Thoracic aorta (tissue), 2 donors: ENCODE measurements at regions not wholly inside any gene's neighbourhood (a gene's known extent, or its start where the extent isn't known, plus 50 kb on each side); places are given as distances from the start of the nearest gene placed in this dataset.

Source experiments
- ATAC-seq: fragments of 150-250 bp; one replicate; pipeline ENCODE4 v1.8.0; 2017; ENCODE audit warnings: low read depth; ENCODE audit not compliant: insufficient number of reproducible peaks, low FRiP score
- DNase-seq: peaks from one replicate; pipeline ENCODE4 v3.0.0-alpha.2; 2020; ENCODE audit warnings: low spot score
- H3K27ac ChIP-seq, 2 donors: fragments of 200-600 bp; sonication (generic); 1 replicate in 1 of 2; 2 replicates in 1 of 2; pipeline ENCODE4 v1.5.1; 2016; ENCODE audit warnings: mild to moderate bottlenecking in 2 of 2, moderate library complexity in 2 of 2
- H3K27me3 ChIP-seq: fragments of 200-600 bp; sonication (generic); replicated peaks from 2 replicates; pipeline ENCODE4 v1.6.0; 2016; ENCODE audit warnings: mild to moderate bottlenecking; ENCODE audit not compliant: insufficient read depth
- H3K36me3 ChIP-seq: fragments of 200-600 bp; sonication (generic); one replicate; pipeline ENCODE4 v1.5.1; 2016
- H3K4me1 ChIP-seq, 2 donors: fragments of 200-600 bp; sonication (generic); 1 replicate in 1 of 2; 2 replicates in 1 of 2; pipeline versions ENCODE4 v1.5.1 to v1.6.0; 2016; ENCODE audit warnings: low read depth in 2 of 2, mild to moderate bottlenecking in 1 of 2; ENCODE audit not compliant: control insufficient read depth in 1 of 2
- H3K4me3 ChIP-seq: fragments of 200-600 bp; sonication (generic); 2 replicates; pipeline ENCODE4 v1.5.1; 2016; ENCODE audit warnings: mild to moderate bottlenecking
- H3K9me3 ChIP-seq: fragments of 200-600 bp; sonication (generic); 2 replicates; pipeline ENCODE4 v1.5.1; 2016
- TF ChIP-seq, protein P1 (sequence below): fragments of 200-600 bp; sonication (generic); IDR thresholded peaks from one replicate; pipeline ENCODE4 v1.5.1; 2019; ENCODE audit warnings: antibody characterized with exemption

DNA sequence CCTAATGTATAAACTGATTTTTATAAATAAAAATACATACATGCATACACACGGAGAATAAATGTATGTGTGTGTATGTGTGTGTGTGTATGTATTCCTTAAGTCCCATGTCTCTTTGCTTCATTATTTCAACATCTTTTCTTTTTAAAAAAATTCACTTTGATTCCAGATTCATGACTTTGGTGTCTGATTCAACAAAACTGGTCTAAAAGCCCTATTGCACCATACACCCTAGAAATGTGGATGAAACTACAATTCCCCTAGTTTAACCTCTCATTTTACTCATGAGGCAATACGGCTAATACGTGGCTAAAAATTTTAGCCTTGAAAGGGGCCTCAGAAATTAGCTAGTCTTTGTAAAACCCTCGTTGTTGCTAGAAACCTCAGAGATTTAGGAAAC, 228.1 kb downstream of the ADAMTS9 start:
- ATAC-seq (no peak), DNase-seq (no peak)
- TF ChIP-seq, protein P1, sequence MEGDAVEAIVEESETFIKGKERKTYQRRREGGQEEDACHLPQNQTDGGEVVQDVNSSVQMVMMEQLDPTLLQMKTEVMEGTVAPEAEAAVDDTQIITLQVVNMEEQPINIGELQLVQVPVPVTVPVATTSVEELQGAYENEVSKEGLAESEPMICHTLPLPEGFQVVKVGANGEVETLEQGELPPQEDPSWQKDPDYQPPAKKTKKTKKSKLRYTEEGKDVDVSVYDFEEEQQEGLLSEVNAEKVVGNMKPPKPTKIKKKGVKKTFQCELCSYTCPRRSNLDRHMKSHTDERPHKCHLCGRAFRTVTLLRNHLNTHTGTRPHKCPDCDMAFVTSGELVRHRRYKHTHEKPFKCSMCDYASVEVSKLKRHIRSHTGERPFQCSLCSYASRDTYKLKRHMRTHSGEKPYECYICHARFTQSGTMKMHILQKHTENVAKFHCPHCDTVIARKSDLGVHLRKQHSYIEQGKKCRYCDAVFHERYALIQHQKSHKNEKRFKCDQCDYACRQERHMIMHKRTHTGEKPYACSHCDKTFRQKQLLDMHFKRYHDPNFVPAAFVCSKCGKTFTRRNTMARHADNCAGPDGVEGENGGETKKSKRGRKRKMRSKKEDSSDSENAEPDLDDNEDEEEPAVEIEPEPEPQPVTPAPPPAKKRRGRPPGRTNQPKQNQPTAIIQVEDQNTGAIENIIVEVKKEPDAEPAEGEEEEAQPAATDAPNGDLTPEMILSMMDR: no peak
- Histone ChIP-seq H3K9me3 (no peaks in the 10 kb centered on the region), H3K4me3 (no peak overlapping the region), H3K4me1 (peaks cover 0 to 8% of the 10 kb centered on the region in 2 donors), H3K27me3 (no peaks in the 10 kb centered on the region), H3K36me3 (no peaks in the 10 kb centered on the region), H3K27ac (no peak overlapping the region)

DNA sequence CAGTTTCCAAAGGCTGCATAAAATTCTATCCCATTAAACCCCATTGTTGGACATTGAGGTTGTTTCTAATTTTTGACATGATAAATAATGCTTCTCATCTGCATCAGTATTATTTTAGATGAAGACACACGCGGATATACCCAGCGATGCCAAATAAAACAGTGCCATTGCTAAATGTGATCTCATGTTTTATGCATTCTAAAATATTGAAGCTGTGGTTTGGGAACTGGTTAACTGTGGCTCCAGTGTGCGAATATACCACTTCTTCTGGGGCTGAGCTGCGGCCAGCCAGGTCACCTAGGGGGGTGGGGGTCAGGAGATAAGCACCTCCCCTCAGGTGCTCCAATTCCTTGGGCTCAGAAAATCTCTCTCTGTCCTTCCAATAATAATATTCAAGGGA, 230.0 kb downstream of the ADAMTS9 start:
- ATAC-seq (no peak), DNase-seq (no peak)
- TF ChIP-seq, protein P1: no peak
- Histone ChIP-seq H3K9me3 (no peaks in the 10 kb centered on the region), H3K4me1 (peaks cover 0 to 8% of the 10 kb centered on the region in 2 donors), H3K4me3 (no peak overlapping the region), H3K36me3 (no peaks in the 10 kb centered on the region), H3K27ac (no peak overlapping the region), H3K27me3 (no peaks in the 10 kb centered on the region)

DNA sequence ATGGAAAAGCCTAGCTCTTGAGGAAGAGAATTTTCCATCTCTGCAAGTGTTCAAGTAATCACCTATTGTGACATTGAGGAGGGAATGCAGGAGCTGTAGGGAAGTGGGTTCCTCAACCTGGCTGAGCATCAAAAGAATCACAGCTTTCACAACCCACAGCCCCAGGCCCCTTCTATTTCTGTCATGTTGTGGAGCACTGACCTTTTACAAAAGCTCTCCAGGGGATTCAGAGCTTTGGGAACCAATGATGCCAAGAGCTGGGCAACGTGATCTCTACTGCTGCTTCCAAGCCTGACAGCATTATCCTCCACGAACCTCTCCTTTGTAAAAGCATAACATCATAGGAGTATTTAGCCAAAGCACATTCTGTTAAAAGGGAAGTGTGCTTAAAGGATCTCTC, 231.1 kb downstream of the ADAMTS9 start:
- ATAC-seq (no peak), DNase-seq (no peak)
- no peaks in the 10 kb centered on the region for H3K9me3 ChIP-seq
- no peak overlapping the region for H3K27ac ChIP-seq
- no peaks in the 10 kb centered on the region for H3K27me3 ChIP-seq
- no peak overlapping the region for H3K4me3 ChIP-seq
- no peaks in the 10 kb centered on the region for H3K36me3 ChIP-seq
- TF ChIP-seq, protein P1: no peak
- H3K4me1 ChIP-seq: peaks cover 0 to 2% of the 10 kb centered on the region in 2 donors

DNA sequence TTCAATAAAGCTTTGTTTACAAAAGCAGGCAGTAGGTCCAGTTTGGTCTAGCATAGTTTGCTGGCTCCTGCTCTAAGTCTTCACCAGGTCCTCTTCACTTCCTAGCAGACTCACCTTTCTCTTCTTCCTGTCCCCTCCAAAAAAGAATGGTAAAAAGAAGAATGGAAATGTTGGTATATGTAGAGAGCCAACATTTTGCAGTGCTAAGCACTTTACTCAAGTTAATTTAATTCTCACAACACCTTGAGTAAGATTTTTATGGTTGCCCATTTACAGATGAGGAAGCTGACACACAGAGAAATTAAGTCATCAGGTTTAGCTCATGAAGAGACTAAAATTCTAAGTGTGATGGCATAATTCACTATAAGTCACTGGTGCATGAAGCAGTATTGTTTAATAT, 230.1 kb upstream of the PRICKLE2 start:
- Histone ChIP-seq H3K4me1 (no peaks in the 10 kb centered on the region), H3K27me3 (no peaks in the 10 kb centered on the region), H3K36me3 (no peaks in the 10 kb centered on the region), H3K27ac (no peak overlapping the region), H3K4me3 (no peak overlapping the region), H3K9me3 (no peaks in the 10 kb centered on the region)
- DNase-seq: no peak
- TF ChIP-seq, protein P1: no peak
- no peak for ATAC-seq

DNA sequence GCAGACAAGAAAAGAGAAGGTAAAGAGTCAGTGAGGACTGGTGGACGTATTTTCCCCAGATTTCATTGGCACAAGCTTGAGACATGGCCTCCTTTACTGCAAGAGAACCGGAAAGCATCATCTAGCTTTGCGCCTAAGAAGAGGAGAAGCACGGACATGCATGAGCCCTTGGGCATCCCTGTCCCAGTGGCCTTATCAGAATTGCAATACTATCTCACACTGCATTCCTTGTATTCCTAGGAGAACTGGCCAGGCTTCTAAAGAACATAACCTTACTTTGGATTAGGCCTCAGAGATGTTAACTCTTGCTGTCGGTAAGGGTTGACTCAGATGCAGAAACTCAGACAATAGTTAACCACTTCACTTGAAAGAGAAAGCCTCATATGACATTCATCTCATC, 229.5 kb upstream of the PRICKLE2 start:
- no peak for DNase-seq
- H3K27me3 ChIP-seq: no peaks in the 10 kb centered on the region

More for the DNA sequence above, 229.5 kb upstream of the PRICKLE2 start:
- Histone ChIP-seq H3K4me3 (no peak overlapping the region), H3K27ac (no peak overlapping the region), H3K36me3 (no peaks in the 10 kb centered on the region), H3K9me3 (no peaks in the 10 kb centered on the region), H3K4me1 (no peaks in the 10 kb centered on the region)
- TF ChIP-seq, protein P1: no peak
- no peak for ATAC-seq
